ENCODE measurements at regions not wholly inside any gene's neighbourhood (a gene's known extent, or its start where the extent isn't known, plus 50 kb on each side); places are given as distances from the start of the nearest gene placed in this dataset.

GRCh38 chr6:17047889-17048288, 54.0 kb upstream of the STMND1 start:
- DNase-seq = no peak
- no peak for TF ChIP-seq POLR2AphosphoS5 (IDR thresholded peaks at IDR 0.05)
- TF ChIP-seq, protein P1, sequence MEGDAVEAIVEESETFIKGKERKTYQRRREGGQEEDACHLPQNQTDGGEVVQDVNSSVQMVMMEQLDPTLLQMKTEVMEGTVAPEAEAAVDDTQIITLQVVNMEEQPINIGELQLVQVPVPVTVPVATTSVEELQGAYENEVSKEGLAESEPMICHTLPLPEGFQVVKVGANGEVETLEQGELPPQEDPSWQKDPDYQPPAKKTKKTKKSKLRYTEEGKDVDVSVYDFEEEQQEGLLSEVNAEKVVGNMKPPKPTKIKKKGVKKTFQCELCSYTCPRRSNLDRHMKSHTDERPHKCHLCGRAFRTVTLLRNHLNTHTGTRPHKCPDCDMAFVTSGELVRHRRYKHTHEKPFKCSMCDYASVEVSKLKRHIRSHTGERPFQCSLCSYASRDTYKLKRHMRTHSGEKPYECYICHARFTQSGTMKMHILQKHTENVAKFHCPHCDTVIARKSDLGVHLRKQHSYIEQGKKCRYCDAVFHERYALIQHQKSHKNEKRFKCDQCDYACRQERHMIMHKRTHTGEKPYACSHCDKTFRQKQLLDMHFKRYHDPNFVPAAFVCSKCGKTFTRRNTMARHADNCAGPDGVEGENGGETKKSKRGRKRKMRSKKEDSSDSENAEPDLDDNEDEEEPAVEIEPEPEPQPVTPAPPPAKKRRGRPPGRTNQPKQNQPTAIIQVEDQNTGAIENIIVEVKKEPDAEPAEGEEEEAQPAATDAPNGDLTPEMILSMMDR (IDR thresholded peaks at IDR 0.05 in 8 of 11, conservative IDR thresholded peaks at IDR 0.05 in 3 of 11) = no peak
- no peak for TF ChIP-seq POLR2A (IDR thresholded peaks at IDR 0.05)
- no peaks in the 10 kb centered on the region for H3K36me3 ChIP-seq
- intact Hi-C loops (cut with DNase I; ENCODE audit: low total_unique reads) = no loop called here
- H3K27ac ChIP-seq = no peak overlapping the region
- H3K4me3 ChIP-seq = no peak overlapping the region
- WGBS, 5 donors = 86 to 96% (median 92%) methylated on average over 5 of the region's 5 CpGs
- no peaks in the 10 kb centered on the region for H3K4me1 ChIP-seq
- H3K9me3 ChIP-seq = no peaks in the 10 kb centered on the region
- peaks cover 0 to 13% (median 0%) of the 10 kb centered on the region in 7 donors for H3K27me3 ChIP-seq (replicated peaks in 1 of 7)

DNA sequence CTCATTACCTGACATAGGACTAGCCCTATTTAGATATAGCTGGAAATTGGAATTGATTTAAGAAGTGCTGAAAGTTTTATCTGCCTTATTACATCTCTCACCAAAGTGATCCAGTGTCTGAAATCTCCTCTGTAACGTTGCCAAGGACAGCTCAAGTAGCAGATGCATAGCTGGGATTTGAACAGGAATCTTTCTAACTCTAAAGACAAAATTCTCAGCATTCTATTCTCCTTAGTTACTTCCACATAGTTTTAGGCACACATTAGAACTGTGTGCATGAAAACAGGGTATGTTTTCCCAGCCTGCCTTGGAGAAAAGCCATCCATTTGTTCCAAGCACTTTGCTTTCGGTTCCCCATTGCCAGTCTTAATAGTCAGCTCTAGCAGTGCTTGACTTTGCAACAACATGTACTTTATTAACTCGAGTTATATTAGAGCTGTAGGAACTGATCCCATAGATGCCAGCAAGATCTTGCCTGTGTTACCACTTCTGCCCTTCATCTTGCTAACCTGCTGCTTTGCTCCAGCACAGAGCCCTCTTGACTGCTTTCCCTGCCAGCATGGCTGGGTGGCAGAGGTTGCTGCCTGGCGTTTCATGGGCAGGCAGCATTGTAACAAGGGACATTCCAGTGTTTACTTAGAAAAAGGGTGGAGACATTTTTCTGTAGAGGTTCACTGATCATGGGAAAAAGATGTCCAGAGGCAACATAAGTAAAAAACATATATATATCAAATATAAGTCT, 56.1 kb upstream of the STMND1 start:
- TF ChIP-seq, protein P1 (IDR thresholded peaks at IDR 0.05 in 8 of 11, conservative IDR thresholded peaks at IDR 0.05 in 3 of 11) = no peak
- TF ChIP-seq POLR2AphosphoS5 (IDR thresholded peaks at IDR 0.05) = no peak
- no peak for TF ChIP-seq POLR2A (IDR thresholded peaks at IDR 0.05)
- Histone ChIP-seq H3K27ac (no peak overlapping the region), H3K36me3 (no peaks in the 10 kb centered on the region), H3K27me3 (replicated peaks in 1 of 7) (peaks cover 0 to 19% (median 0%) of the 10 kb centered on the region in 7 donors), H3K4me1 (no peaks in the 10 kb centered on the region), H3K9me3 (no peaks in the 10 kb centered on the region), H3K4me3 (no peak overlapping the region)
- DNase-seq = no peak
- intact Hi-C loops (cut with DNase I; ENCODE audit: low total_unique reads) = no loop called here
- 51 to 81% (median 67%) methylated on average over 4 of the region's 4 CpGs for WGBS, 5 donors

DNA sequence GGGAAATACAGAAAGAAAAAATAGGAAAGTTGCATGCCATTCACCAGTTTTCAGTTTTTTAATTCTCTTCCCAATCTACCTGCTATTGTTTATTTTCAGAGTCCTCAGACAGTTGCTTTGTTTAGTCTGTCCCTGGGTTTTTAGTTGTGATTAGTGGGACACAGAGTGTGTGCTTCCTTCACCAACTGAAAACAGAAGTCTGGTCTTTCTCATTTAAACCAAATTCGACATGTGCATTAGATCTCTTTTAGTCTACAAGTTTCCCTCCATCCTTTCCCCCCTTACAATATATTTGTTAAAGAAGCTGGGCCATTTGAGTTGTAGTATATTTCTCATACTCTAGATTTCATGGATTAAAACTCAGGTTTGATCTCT, 58.7 kb upstream of the STMND1 start:
- no peaks in the 10 kb centered on the region for H3K4me1 ChIP-seq
- intact Hi-C loops (cut with DNase I; ENCODE audit: low total_unique reads) = no loop called here
- H3K4me3 ChIP-seq = no peak overlapping the region
- H3K27ac ChIP-seq = no peak overlapping the region
- H3K27me3 ChIP-seq (replicated peaks in 1 of 7) = peaks cover 0 to 19% (median 0%) of the 10 kb centered on the region in 7 donors
- TF ChIP-seq, protein P1 (IDR thresholded peaks at IDR 0.05 in 8 of 11, conservative IDR thresholded peaks at IDR 0.05 in 3 of 11) = no peak
- TF ChIP-seq POLR2AphosphoS5 (IDR thresholded peaks at IDR 0.05) = no peak
- TF ChIP-seq POLR2A (IDR thresholded peaks at IDR 0.05) = no peak
- DNase-seq = no peak
- H3K36me3 ChIP-seq = no peaks in the 10 kb centered on the region
- WGBS, 5 donors = 68 to 86% (median 75%) methylated on average over 1 of the region's 1 CpG
- no peaks in the 10 kb centered on the region for H3K9me3 ChIP-seq

DNA sequence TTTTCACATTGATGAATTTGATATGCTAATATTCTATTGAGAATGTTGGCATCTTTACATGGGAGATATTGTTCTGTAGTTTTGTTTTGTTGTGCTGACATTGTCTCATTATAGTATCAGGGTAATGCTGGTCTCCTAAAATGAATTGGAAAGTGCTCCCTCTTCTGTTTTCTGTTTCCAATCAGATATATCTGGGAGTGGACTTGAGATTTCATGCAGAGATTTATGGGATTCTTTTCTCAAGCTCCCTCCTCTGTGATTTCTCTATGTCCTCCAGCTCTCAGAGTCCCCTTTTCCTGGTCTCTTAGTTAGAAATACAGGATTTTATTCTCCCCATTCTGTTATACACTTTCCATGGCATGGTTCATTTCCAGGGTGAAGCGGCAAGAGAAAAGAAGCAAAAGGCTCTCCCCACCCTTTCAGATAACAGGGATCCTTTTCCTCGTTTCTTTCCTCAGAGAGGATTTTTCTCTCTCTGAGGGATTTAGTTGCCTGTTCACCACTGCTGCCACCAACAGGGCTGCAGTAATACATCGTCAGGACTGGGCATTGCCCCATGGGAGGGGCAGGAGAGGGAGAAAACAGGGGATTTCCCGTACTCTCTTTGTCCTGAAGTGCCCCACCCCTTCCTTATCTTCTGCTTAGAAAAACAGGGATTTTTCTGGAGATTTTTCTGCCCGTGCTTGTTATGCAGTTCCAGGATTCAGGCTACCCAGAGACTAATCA, 59.3 kb upstream of the STMND1 start:
- H3K36me3 ChIP-seq = no peaks in the 10 kb centered on the region

More for the DNA sequence above, 59.3 kb upstream of the STMND1 start:
- peaks cover 0 to 2% (median 0%) of the 10 kb centered on the region in 8 donors for H3K9me3 ChIP-seq
- H3K4me1 ChIP-seq = no peaks in the 10 kb centered on the region
- intact Hi-C loops (cut with DNase I; ENCODE audit: low total_unique reads) = no loop called here
- 16 to 24% (median 22%) methylated on average over 5 of the region's 5 CpGs for WGBS, 5 donors
- H3K27me3 ChIP-seq (replicated peaks in 1 of 7) = peaks cover 0 to 19% (median 0%) of the 10 kb centered on the region in 7 donors
- TF ChIP-seq, protein P1 (IDR thresholded peaks at IDR 0.05 in 8 of 11, conservative IDR thresholded peaks at IDR 0.05 in 3 of 11) = no peak
- DNase-seq = no peak
- H3K4me3 ChIP-seq = no peak overlapping the region
- no peak overlapping the region for H3K27ac ChIP-seq
